ENCODE measurements at regions not wholly inside any gene's neighbourhood (a gene's known extent, or its start where the extent isn't known, plus 50 kb on each side); places are given as distances from the start of the nearest gene placed in this dataset.

DNA sequence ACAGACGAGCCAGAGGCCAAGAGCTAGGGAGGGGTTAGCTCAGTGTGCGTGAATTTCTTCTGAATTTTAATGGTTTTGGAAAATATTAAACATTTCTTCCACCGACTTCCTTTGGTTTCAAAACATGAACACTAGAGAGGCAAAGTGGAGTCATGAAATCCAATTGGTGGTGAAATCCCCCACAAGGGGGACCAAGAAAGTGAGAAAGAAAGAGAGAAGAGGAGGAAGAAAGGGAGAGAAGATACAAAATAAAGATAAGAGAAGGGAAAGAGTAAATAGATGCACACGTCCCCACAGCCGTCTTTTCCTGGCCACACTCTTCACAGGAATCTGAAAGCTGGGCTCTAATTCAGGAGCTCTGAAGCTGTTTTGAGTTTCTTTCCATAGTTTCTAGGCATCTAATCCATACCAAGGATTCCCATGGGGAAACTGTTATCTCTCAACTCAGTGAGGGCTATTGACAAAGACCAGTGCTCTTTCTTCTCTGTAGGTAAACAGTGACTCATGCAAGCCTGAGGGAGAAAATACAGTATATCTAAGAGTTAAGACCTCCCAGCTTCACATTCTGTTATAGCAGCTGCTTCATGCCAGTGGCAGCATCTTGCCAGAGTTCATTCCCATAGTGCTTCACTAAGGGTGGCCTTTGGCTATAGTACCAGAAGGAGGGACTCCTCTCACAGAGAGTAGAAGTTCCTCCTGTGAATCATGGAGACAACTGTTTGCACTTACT is 115.8 kb upstream of the LIFR start:
- peak; percentile 90 for ATAC-seq
- intact Hi-C loops (cut with micrococcal nuclease; ENCODE audit: unreplicated experiment) (no loop called here), in situ Hi-C loops (cut with HindIII; ENCODE audit: extremely low pct_ligation_motif_present, low pct_unique_long_range_greater_than_20kb) (no loop called here)
- 37% methylated on average over 5 of the region's 5 CpGs for WGBS (ENCODE audit: low lambda C conversion rate)
- H4K20me1 ChIP-seq (ENCODE audit: insufficient read depth, low read length), result no peaks in the 10 kb centered on the region
- peak; percentile 64 for DNase-seq (ENCODE audit: low spot score)
- ChIA-PET CTCF (ENCODE audit: low intra/inter-chr PET ratio, low total read pairs) (no interaction called here), POLR2A (no interaction called here)
- no peak overlapping the region for H3K4me3 ChIP-seq (replicated peaks in 1 of 3; ENCODE audit: insufficient read depth in 1 of 3, low read depth in 2 of 3, low read length in 3 of 3)
- FAIRE-seq, result no peak
- H3K4me2 ChIP-seq (ENCODE audit: low read depth, low read length), result no peak overlapping the region
- H3K4me1 ChIP-seq (ENCODE audit: insufficient read depth, low read length), result peaks cover 11% of the 10 kb centered on the region
- no peaks in the 10 kb centered on the region for H3K79me2 ChIP-seq (ENCODE audit: insufficient read depth, low read length)
- H3K27ac ChIP-seq (ENCODE audit: extremely low read length, insufficient read depth, low read length), result no peak overlapping the region
- no peaks in the 10 kb centered on the region for H3K9me3 ChIP-seq (ENCODE audit: low read length)
- H3K27me3 ChIP-seq (ENCODE audit: control insufficient read depth in 1 of 2, insufficient read depth in 2 of 2, low read length in 2 of 2), result peaks cover 0 to 3% of the 10 kb centered on the region in 2 experiments; a peak in 1 of 5 replicates
- no TSS peak for BruUV-seq (replicated peaks)
- H3K9ac ChIP-seq (ENCODE audit: insufficient read depth, low read depth, low read length), result no peak overlapping the region
- H3K36me3 ChIP-seq (replicated peaks in 1 of 2; ENCODE audit: control insufficient read depth in 1 of 2, insufficient read depth in 2 of 2, low read length in 2 of 2), result no peaks in the 10 kb centered on the region
- H2AFZ ChIP-seq (ENCODE audit: low read length), result no peak overlapping the region
- TF ChIP-seq EP300 (IDR thresholded peaks at IDR 0.05; ENCODE audit: low read depth in 2 of 2, low read length in 2 of 2) (peak in 1 of 2 experiments; percentile 49; a peak in 1 of 4 replicates), EP300 (CRISPR knock-in tag; IDR thresholded peaks at IDR 0.05; ENCODE audit: borderline replicate concordance) (no peak), HMG20A (CRISPR knock-in tag; IDR thresholded peaks at IDR 0.05; ENCODE audit: borderline replicate concordance) (peak; percentile 49; the same call in 1 of the 2 replicates), ZNF644 (CRISPR knock-in tag; IDR thresholded peaks at IDR 0.05; ENCODE audit: low read depth) (0 out of 2 replicates have a peak, but pooled peaks have one; percentile 17), MTA3 (CRISPR knock-in tag; IDR thresholded peaks at IDR 0.05) (no peak), SAP130 (CRISPR knock-in tag; IDR thresholded peaks at IDR 0.05; ENCODE audit: low read depth) (0 out of 2 replicates have a peak, but pooled peaks have one; percentile 11), ZNF12 (CRISPR knock-in tag; IDR thresholded peaks at IDR 0.05) (peak; percentile 95), MIER3 (CRISPR knock-in tag; IDR thresholded peaks at IDR 0.05; ENCODE audit: borderline replicate concordance) (peak; percentile 30; the same call in 1 of the 2 replicates), FOSL1 (CRISPR knock-in tag; IDR thresholded peaks at IDR 0.05; ENCODE audit: borderline replicate concordance) (peak; percentile 77), FOXA3 (CRISPR knock-in tag; IDR thresholded peaks at IDR 0.05) (peak; percentile 91), ZNF652 (CRISPR knock-in tag; IDR thresholded peaks at IDR 0.05; ENCODE audit: borderline replicate concordance, low read depth) (peak; percentile 38; the same call in 1 of the 2 replicates), FOSL2 (CRISPR knock-in tag; IDR thresholded peaks at IDR 0.05) (peak; percentile 93)
- TF ChIP-seq, protein P1, sequence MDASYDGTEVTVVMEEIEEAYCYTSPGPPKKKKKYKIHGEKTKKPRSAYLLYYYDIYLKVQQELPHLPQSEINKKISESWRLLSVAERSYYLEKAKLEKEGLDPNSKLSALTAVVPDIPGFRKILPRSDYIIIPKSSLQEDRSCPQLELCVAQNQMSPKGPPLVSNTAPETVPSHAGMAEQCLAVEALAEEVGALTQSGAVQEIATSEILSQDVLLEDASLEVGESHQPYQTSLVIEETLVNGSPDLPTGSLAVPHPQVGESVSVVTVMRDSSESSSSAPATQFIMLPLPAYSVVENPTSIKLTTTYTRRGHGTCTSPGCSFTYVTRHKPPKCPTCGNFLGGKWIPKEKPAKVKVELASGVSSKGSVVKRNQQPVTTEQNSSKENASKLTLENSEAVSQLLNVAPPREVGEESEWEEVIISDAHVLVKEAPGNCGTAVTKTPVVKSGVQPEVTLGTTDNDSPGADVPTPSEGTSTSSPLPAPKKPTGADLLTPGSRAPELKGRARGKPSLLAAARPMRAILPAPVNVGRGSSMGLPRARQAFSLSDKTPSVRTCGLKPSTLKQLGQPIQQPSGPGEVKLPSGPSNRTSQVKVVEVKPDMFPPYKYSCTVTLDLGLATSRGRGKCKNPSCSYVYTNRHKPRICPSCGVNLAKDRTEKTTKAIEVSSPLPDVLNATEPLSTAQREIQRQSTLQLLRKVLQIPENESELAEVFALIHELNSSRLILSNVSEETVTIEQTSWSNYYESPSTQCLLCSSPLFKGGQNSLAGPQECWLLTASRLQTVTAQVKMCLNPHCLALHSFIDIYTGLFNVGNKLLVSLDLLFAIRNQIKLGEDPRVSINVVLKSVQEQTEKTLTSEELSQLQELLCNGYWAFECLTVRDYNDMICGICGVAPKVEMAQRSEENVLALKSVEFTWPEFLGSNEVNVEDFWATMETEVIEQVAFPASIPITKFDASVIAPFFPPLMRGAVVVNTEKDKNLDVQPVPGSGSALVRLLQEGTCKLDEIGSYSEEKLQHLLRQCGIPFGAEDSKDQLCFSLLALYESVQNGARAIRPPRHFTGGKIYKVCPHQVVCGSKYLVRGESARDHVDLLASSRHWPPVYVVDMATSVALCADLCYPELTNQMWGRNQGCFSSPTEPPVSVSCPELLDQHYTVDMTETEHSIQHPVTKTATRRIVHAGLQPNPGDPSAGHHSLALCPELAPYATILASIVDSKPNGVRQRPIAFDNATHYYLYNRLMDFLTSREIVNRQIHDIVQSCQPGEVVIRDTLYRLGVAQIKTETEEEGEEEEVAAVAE (CRISPR knock-in tag; IDR thresholded peaks at IDR 0.05; ENCODE audit: borderline replicate concordance), result no peak
- TF ChIP-seq, protein P2, sequence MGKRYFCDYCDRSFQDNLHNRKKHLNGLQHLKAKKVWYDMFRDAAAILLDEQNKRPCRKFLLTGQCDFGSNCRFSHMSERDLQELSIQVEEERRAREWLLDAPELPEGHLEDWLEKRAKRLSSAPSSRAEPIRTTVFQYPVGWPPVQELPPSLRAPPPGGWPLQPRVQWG (CRISPR knock-in tag; IDR thresholded peaks at IDR 0.05; ENCODE audit: borderline replicate concordance, low read depth), result no peak
- TF ChIP-seq, protein P3, sequence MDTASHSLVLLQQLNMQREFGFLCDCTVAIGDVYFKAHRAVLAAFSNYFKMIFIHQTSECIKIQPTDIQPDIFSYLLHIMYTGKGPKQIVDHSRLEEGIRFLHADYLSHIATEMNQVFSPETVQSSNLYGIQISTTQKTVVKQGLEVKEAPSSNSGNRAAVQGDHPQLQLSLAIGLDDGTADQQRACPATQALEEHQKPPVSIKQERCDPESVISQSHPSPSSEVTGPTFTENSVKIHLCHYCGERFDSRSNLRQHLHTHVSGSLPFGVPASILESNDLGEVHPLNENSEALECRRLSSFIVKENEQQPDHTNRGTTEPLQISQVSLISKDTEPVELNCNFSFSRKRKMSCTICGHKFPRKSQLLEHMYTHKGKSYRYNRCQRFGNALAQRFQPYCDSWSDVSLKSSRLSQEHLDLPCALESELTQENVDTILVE (CRISPR knock-in tag; IDR thresholded peaks at IDR 0.05), result 0 out of 2 replicates have a peak, but pooled peaks have one; percentile 32
- TF ChIP-seq, protein P4, sequence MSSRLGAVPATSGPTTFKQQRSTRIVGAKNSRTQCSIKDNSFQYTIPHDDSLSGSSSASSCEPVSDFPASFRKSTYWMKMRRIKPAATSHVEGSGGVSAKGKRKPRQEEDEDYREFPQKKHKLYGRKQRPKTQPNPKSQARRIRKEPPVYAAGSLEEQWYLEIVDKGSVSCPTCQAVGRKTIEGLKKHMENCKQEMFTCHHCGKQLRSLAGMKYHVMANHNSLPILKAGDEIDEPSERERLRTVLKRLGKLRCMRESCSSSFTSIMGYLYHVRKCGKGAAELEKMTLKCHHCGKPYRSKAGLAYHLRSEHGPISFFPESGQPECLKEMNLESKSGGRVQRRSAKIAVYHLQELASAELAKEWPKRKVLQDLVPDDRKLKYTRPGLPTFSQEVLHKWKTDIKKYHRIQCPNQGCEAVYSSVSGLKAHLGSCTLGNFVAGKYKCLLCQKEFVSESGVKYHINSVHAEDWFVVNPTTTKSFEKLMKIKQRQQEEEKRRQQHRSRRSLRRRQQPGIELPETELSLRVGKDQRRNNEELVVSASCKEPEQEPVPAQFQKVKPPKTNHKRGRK (CRISPR knock-in tag; IDR thresholded peaks at IDR 0.05), result no peak
